ENCODE measurements at regions not wholly inside any gene's neighbourhood (a gene's known extent, or its start where the extent isn't known, plus 50 kb on each side); places are given as distances from the start of the nearest gene placed in this dataset.
"Not testable (repeated sequence)": the region's sequence is repeated elsewhere in the genome, so short reads cannot be mapped to it uniquely, and the experiment has no call there.

GRCh38 chr5:18602402-18602801, 968.1 kb downstream of the TAF11L14 start:
- no peak for TF ChIP-seq CTCF (conservative IDR thresholded peaks at IDR 0.05; ENCODE audit: low read depth, low read length)
- no peaks in the 10 kb centered on the region for H3K36me3 ChIP-seq (ENCODE audit: insufficient read depth)
- H3K27me3 ChIP-seq (ENCODE audit: insufficient read depth, low read depth) = no peaks in the 10 kb centered on the region
- H3K79me2 ChIP-seq (ENCODE audit: insufficient read depth, low read depth) = no peaks in the 10 kb centered on the region
- H2AFZ ChIP-seq (ENCODE audit: low read depth) = no peak overlapping the region
- no peak overlapping the region for H3K9ac ChIP-seq
- H3K4me3 ChIP-seq (IDR thresholded peaks at IDR 0.05; ENCODE audit: insufficient read depth, low read depth, low read length) = no peak overlapping the region
- H3K27ac ChIP-seq = no peak overlapping the region
- no peaks in the 10 kb centered on the region for H4K20me1 ChIP-seq (ENCODE audit: insufficient read depth)
- H3K4me2 ChIP-seq = no peak overlapping the region
- no peaks in the 10 kb centered on the region for H3K4me1 ChIP-seq (ENCODE audit: low read depth, poor library complexity, severe bottlenecking)

- H3K9ac ChIP-seq = no peak overlapping the region
- H3K36me3 ChIP-seq (ENCODE audit: insufficient read depth) = no peaks in the 10 kb centered on the region
- no peaks in the 10 kb centered on the region for H3K4me1 ChIP-seq (ENCODE audit: low read depth, poor library complexity, severe bottlenecking)
- TF ChIP-seq CTCF (conservative IDR thresholded peaks at IDR 0.05; ENCODE audit: low read depth, low read length) = no peak
- H4K20me1 ChIP-seq (ENCODE audit: insufficient read depth) = no peaks in the 10 kb centered on the region
- no peak overlapping the region for H2AFZ ChIP-seq (ENCODE audit: low read depth)
- H3K79me2 ChIP-seq (ENCODE audit: insufficient read depth, low read depth) = no peaks in the 10 kb centered on the region
- H3K27me3 ChIP-seq (ENCODE audit: insufficient read depth, low read depth) = no peaks in the 10 kb centered on the region
- H3K4me2 ChIP-seq = no peak overlapping the region
- no peak overlapping the region for H3K4me3 ChIP-seq (IDR thresholded peaks at IDR 0.05; ENCODE audit: insufficient read depth, low read depth, low read length)
- H3K27ac ChIP-seq = no peak overlapping the region
These were observed 970.9 kb downstream of the TAF11L14 start for GRCh38 chr5:18605186-18605585.

- H3K79me2 ChIP-seq (ENCODE audit: insufficient read depth, low read depth) = no peaks in the 10 kb centered on the region
- no peak for TF ChIP-seq CTCF (conservative IDR thresholded peaks at IDR 0.05; ENCODE audit: low read depth, low read length)
- no peak overlapping the region for H3K4me2 ChIP-seq
- H2AFZ ChIP-seq (ENCODE audit: low read depth) = no peak overlapping the region
- no peaks in the 10 kb centered on the region for H3K4me1 ChIP-seq (ENCODE audit: low read depth, poor library complexity, severe bottlenecking)
- H4K20me1 ChIP-seq (ENCODE audit: insufficient read depth) = no peaks in the 10 kb centered on the region
- no peak overlapping the region for H3K9ac ChIP-seq
- H3K27ac ChIP-seq = no peak overlapping the region
- H3K4me3 ChIP-seq (IDR thresholded peaks at IDR 0.05; ENCODE audit: insufficient read depth, low read depth, low read length) = no peak overlapping the region
- no peaks in the 10 kb centered on the region for H3K36me3 ChIP-seq (ENCODE audit: insufficient read depth)
- no peaks in the 10 kb centered on the region for H3K27me3 ChIP-seq (ENCODE audit: insufficient read depth, low read depth)
These were observed 973.3 kb downstream of the TAF11L14 start for GRCh38 chr5:18607570-18607969.

GRCh38 chr5:18617191-18617590, 982.9 kb downstream of the TAF11L14 start:
- H3K36me3 ChIP-seq (ENCODE audit: insufficient read depth); H3K4me2 ChIP-seq; H3K27me3 ChIP-seq (ENCODE audit: insufficient read depth, low read depth); H2AFZ ChIP-seq (ENCODE audit: low read depth); H3K79me2 ChIP-seq (ENCODE audit: insufficient read depth, low read depth); H3K27ac ChIP-seq; H4K20me1 ChIP-seq (ENCODE audit: insufficient read depth); H3K4me1 ChIP-seq (ENCODE audit: low read depth, poor library complexity, severe bottlenecking); H3K4me3 ChIP-seq (IDR thresholded peaks at IDR 0.05; ENCODE audit: insufficient read depth, low read depth, low read length); H3K9ac ChIP-seq: not testable (repeated sequence)

- no peak overlapping the region for H3K4me3 ChIP-seq (IDR thresholded peaks at IDR 0.05; ENCODE audit: insufficient read depth, low read depth, low read length)
- no peak overlapping the region for H3K9ac ChIP-seq
- H3K27me3 ChIP-seq (ENCODE audit: insufficient read depth, low read depth) = no peaks in the 10 kb centered on the region
- H3K27ac ChIP-seq = no peak overlapping the region
- H4K20me1 ChIP-seq (ENCODE audit: insufficient read depth) = no peaks in the 10 kb centered on the region
- H3K79me2 ChIP-seq (ENCODE audit: insufficient read depth, low read depth) = no peaks in the 10 kb centered on the region
- no peak overlapping the region for H3K4me2 ChIP-seq
- H2AFZ ChIP-seq (ENCODE audit: low read depth) = no peak overlapping the region
- no peaks in the 10 kb centered on the region for H3K36me3 ChIP-seq (ENCODE audit: insufficient read depth)
- H3K4me1 ChIP-seq (ENCODE audit: low read depth, poor library complexity, severe bottlenecking) = no peaks in the 10 kb centered on the region
- no peak for TF ChIP-seq CTCF (conservative IDR thresholded peaks at IDR 0.05; ENCODE audit: low read depth, low read length)
These were observed 996.3 kb downstream of the TAF11L14 start for GRCh38 chr5:18630458-18631045.
